H1 (cell line): ENCODE measurements at regions not wholly inside any gene's neighbourhood (a gene's known extent, or its start where the extent isn't known, plus 50 kb on each side); places are given as distances from the start of the nearest gene placed in this dataset.

Experiments
- CTCF ChIP-seq, 3 experiments: IDR thresholded peaks; 1 replicate in 2 of 3; 2 replicates in 1 of 3; pipeline versions ENCODE4 v1.5.1 to v1.6.1; 2011; ENCODE audit warnings: low read length in 3 of 3, mild to moderate bottlenecking in 3 of 3, inconsistent platforms in 2 of 3, low read depth in 1 of 3, moderate library complexity in 1 of 3; ENCODE audit not compliant: insufficient read depth in 1 of 3; ENCODE audit errors: control extremely low read depth in 1 of 3
- POLR2AphosphoS5 ChIP-seq: IDR thresholded peaks from 2 replicates; pipeline ENCODE4 v1.6.1; 2011; ENCODE audit warnings: low read depth, low read length

DNA sequence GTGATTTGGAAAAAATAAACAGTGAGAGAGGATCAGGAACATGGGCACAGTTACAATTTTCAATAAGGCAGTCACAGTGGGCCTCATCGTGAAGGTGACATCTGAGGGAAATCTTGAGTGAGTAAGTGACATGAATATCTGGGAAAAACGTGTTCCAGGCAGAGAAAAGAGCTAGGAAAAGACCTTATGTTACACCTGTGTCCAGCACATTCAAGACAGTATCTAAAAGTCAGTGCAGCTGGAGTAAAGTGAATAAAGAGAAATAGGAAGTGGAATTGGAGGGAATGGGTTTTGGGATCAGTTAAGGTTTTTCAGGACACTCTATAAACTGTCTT, 827.5 kb upstream of the FAT3 start:
- TF ChIP-seq CTCF (IDR thresholded peaks at IDR 0.05; ENCODE audit: control extremely low read depth in 1 of 3, insufficient read depth in 1 of 3, low read depth in 1 of 3, low read length in 3 of 3) (no peak), POLR2AphosphoS5 (no peak)
